Glomerular visceral epithelial cell (primary cell): ENCODE measurements at regions not wholly inside any gene's neighbourhood (a gene's known extent, or its start where the extent isn't known, plus 50 kb on each side); places are given as distances from the start of the nearest gene placed in this dataset.
"Not testable (repeated sequence)": the region's sequence is repeated elsewhere in the genome, so short reads cannot be mapped to it uniquely, and the experiment has no call there.

ENCODE experiments used
- DNase-seq: peaks from one replicate; pipeline ENCODE4 v3.0.0-alpha.2; 2016; ENCODE audit errors: extremely low spot score

- DNase-seq, result no peak
Observed at GRCh38 chr4:54574500-54574899, 83.3 kb upstream of the KIT start.

GRCh38 chr4:54575919-54576318 is 81.8 kb upstream of the KIT start:
- no peak for DNase-seq

GRCh38 chr4:54581807-54582206 is 76.0 kb upstream of the KIT start:
- DNase-seq, result no peak

- no peak for DNase-seq
Observed at GRCh38 chr4:54585321-54586000, 72.3 kb upstream of the KIT start.

- DNase-seq, result no peak
Observed at GRCh38 chr4:54586320-54586955, 71.3 kb upstream of the KIT start.

GRCh38 chr4:54587107-54587891 is 70.5 kb upstream of the KIT start:
- no peak for DNase-seq

- no peak for DNase-seq
Observed at GRCh38 chr4:54588404-54588803, 69.4 kb upstream of the KIT start.

GRCh38 chr4:54589586-54589985 is 68.2 kb upstream of the KIT start:
- DNase-seq, result no peak

- no peak for DNase-seq
Observed at GRCh38 chr4:54593795-54594322, 63.9 kb upstream of the KIT start.

- DNase-seq, result no peak
Observed at GRCh38 chr4:54596201-54596600, 61.6 kb upstream of the KIT start.

- DNase-seq, result not testable (repeated sequence)
Observed at GRCh38 chr4:54597678-54598077, 60.1 kb upstream of the KIT start.

GRCh38 chr4:54602175-54602574 is 55.6 kb upstream of the KIT start:
- not testable (repeated sequence) for DNase-seq

- no peak for DNase-seq
Observed at GRCh38 chr4:54607067-54607466, 50.7 kb upstream of the KIT start.

GRCh38 chr4:54607521-54607920 is 50.2 kb upstream of the KIT start:
- DNase-seq, result no peak
